Activated CD8-positive, alpha-beta T cell treated with anti-CD3 and anti-CD28 coated beads, Interleukin-2, amount 10 ng/mL, durations not matched to agents 7 days and 5 days (primary cell): ENCODE measurements at regions not wholly inside any gene's neighbourhood (a gene's known extent, or its start where the extent isn't known, plus 50 kb on each side); places are given as distances from the start of the nearest gene placed in this dataset.

ENCODE experiments used
- ATAC-seq: fragments of 150-1000 bp; cut with Tn5 transposase; one replicate; pipeline ENCODE4 v1.10.0; 2021; ENCODE audit warnings: moderate library complexity
- CTCF ChIA-PET: fragments of 350-600 bp; sonication (Branson Sonifier 250); formaldehyde crosslinking; loops from one replicate; lab custom pipeline; 2021; ENCODE audit warnings: antibody characterized with exemption; lab: Charles Lee
- POLR2A ChIA-PET: fragments of 350-600 bp; sonication (Branson Sonifier 250); formaldehyde crosslinking; loops from one replicate; lab custom pipeline; 2021; ENCODE audit warnings: antibody characterized with exemption; lab: Charles Lee
- DNase-seq: peaks from one replicate; pipeline ENCODE4 v3.0.0-alpha.2; 2020
- H3K27ac Mint-ChIP-seq: one replicate; pipeline ENCODE4 v1.8.0; 2021; ENCODE audit warnings: mild to moderate bottlenecking, mixed read lengths
- H3K27me3 Mint-ChIP-seq: one replicate; pipeline ENCODE4 v1.8.0; 2021; ENCODE audit warnings: low read depth, mixed read lengths
- H3K36me3 Mint-ChIP-seq: one replicate; pipeline ENCODE4 v1.8.0; 2021; ENCODE audit warnings: low read depth, mixed read lengths
- H3K4me1 Mint-ChIP-seq: one replicate; pipeline ENCODE4 v1.8.0; 2021; ENCODE audit warnings: low read depth, mixed read lengths
- H3K4me3 Mint-ChIP-seq: one replicate; pipeline ENCODE4 v1.8.0; 2021; ENCODE audit warnings: mild to moderate bottlenecking, mixed read lengths
- H3K9me3 Mint-ChIP-seq: one replicate; pipeline ENCODE4 v1.8.0; 2022; ENCODE audit warnings: mixed read lengths; ENCODE audit not compliant: insufficient read depth

DNA sequence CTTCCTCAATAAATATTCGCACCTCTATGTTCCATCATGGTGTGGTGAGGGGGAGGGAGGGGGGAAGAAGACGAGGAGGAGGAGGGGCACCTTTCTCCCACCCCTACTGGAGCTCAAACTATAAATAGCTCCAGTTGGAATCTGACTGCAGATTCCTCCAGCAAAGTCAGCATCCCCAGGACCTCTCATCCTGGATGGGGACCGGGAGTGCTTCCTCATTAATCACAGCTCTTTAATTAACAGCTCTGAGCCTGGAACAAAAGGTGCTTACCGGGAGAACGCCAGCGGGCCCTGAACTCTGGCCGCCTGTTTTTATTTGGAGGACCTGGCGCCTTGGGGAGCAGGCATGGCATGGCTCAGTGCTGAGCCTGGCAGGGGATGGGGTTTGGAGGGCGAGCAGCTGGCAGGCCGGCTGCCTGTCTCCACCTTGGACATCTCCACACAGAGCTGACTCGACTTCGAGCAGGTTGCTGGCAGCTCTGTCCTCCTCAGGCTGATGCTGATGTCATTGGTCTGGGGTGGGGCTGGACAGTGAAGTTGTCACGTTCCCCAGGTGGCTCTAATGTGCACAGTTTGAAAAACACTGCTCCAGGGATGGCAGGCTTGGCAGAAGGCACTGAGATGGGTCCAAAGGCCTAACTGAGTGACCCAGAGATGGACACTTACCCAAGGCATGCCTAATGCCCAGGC, 180.4 kb downstream of the DHX35 start:
- Mint-ChIP-seq H3K27ac (no peak overlapping the region), H3K4me1 (no peaks in the 10 kb centered on the region), H3K36me3 (no peaks in the 10 kb centered on the region), H3K9me3 (no peaks in the 10 kb centered on the region), H3K27me3 (peaks cover 3% of the 10 kb centered on the region), H3K4me3 (no peak overlapping the region)
- ATAC-seq (no peak), DNase-seq (no peak)
- CTCF ChIA-PET: no interaction called here
- POLR2A ChIA-PET: no interaction called here

GRCh38 chr20:39137299-39137698, 175.2 kb downstream of the DHX35 start:
- DNase-seq (no peak), ATAC-seq (no peak)
- H3K36me3 Mint-ChIP-seq: no peaks in the 10 kb centered on the region
- no peak overlapping the region for H3K4me3 Mint-ChIP-seq
- no peaks in the 10 kb centered on the region for H3K9me3 Mint-ChIP-seq
- peaks cover 3% of the 10 kb centered on the region for H3K27me3 Mint-ChIP-seq
- H3K4me1 Mint-ChIP-seq: no peaks in the 10 kb centered on the region
- H3K27ac Mint-ChIP-seq: no peak overlapping the region
- CTCF ChIA-PET: interaction anchor here (0.8 kb wide), 1 partner anchor 128 kb away, joined by 3 read pairs; no protein-coding TSS in a partner anchor
- POLR2A ChIA-PET: no interaction called here

DNA sequence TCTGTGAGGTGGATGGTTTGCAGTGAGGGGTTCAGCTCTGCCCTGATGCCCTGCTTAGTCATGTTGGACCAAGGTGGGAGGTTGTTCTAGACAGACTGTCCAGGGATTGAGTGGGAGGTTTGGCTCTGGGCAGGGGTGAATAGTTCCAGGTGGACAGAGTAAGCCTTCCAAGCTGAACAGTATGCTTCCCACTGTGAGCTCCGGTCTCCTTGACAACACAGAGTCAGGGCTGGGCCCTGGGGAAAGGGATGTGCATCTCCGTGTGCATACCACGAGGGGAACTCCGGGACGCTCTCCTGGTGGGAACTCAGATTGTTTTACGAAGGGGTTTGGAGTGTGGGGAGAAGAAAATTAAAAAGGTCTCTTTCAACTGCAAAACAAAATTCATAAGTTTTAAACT, 174.7 kb downstream of the DHX35 start:
- DNase-seq (no peak), ATAC-seq (no peak)
- ChIA-PET CTCF (no interaction called here), POLR2A (no interaction called here)
- H3K4me1 Mint-ChIP-seq: no peaks in the 10 kb centered on the region
- no peaks in the 10 kb centered on the region for H3K36me3 Mint-ChIP-seq
- H3K4me3 Mint-ChIP-seq: no peak overlapping the region
- H3K27ac Mint-ChIP-seq: no peak overlapping the region
- peaks cover 3% of the 10 kb centered on the region for H3K27me3 Mint-ChIP-seq
- no peaks in the 10 kb centered on the region for H3K9me3 Mint-ChIP-seq

GRCh38 chr20:39135885-39136544, 173.9 kb downstream of the DHX35 start:
- ChIA-PET POLR2A (no interaction called here), CTCF (no interaction called here)
- H3K36me3 Mint-ChIP-seq: no peaks in the 10 kb centered on the region
- peaks cover 3% of the 10 kb centered on the region for H3K27me3 Mint-ChIP-seq
- H3K4me1 Mint-ChIP-seq: no peaks in the 10 kb centered on the region
- no peak overlapping the region for H3K27ac Mint-ChIP-seq
- no peaks in the 10 kb centered on the region for H3K9me3 Mint-ChIP-seq
- ATAC-seq: no peak
- H3K4me3 Mint-ChIP-seq: no peak overlapping the region
- DNase-seq: no peak

- H3K4me3 Mint-ChIP-seq: no peak overlapping the region
- H3K4me1 Mint-ChIP-seq: no peaks in the 10 kb centered on the region
- H3K27ac Mint-ChIP-seq: no peak overlapping the region
- H3K27me3 Mint-ChIP-seq: no peaks in the 10 kb centered on the region
- H3K9me3 Mint-ChIP-seq: no peaks in the 10 kb centered on the region
- no peak for DNase-seq
- POLR2A ChIA-PET: no interaction called here
- H3K36me3 Mint-ChIP-seq: no peaks in the 10 kb centered on the region
- CTCF ChIA-PET: no interaction called here
- no peak for ATAC-seq
Measured at GRCh38 chr20:39133201-39133600, 171.1 kb downstream of the DHX35 start.

DNA sequence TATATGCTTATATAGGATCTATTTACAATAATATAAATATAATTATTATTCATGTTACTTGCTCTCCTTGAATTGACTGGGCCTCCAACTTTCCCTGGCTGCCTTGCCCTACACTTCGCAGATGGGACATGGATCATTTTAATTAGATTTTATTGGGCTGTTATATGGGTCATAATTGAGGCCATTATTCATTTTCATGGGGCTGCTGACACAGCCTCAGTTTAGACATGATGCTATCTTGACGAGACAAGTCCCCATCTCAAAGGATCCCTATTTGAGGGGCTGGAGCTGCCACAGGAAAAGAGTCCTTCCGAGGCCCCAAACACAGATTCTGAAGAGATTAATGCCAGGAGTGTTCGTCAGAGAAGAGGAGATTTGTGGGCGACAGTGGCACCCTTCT, 170.4 kb downstream of the DHX35 start:
- ChIA-PET CTCF (no interaction called here), POLR2A (no interaction called here)
- H3K4me3 Mint-ChIP-seq: no peak overlapping the region
- H3K36me3 Mint-ChIP-seq: no peaks in the 10 kb centered on the region
- DNase-seq: no peak
- H3K4me1 Mint-ChIP-seq: no peaks in the 10 kb centered on the region
- H3K27me3 Mint-ChIP-seq: no peaks in the 10 kb centered on the region
- no peaks in the 10 kb centered on the region for H3K9me3 Mint-ChIP-seq
- H3K27ac Mint-ChIP-seq: no peak overlapping the region
- no peak for ATAC-seq

GRCh38 chr20:39132093-39132492, 169.9 kb downstream of the DHX35 start:
- Mint-ChIP-seq H3K9me3 (no peaks in the 10 kb centered on the region), H3K27me3 (no peaks in the 10 kb centered on the region), H3K36me3 (no peaks in the 10 kb centered on the region), H3K4me3 (no peak overlapping the region), H3K27ac (no peak overlapping the region), H3K4me1 (no peaks in the 10 kb centered on the region)
- ChIA-PET POLR2A (no interaction called here), CTCF (no interaction called here)
- ATAC-seq: no peak
- DNase-seq: no peak

GRCh38 chr20:39130627-39131026, 168.5 kb downstream of the DHX35 start:
- no peak for DNase-seq
- Mint-ChIP-seq H3K36me3 (no peaks in the 10 kb centered on the region), H3K27ac (no peak overlapping the region), H3K9me3 (no peaks in the 10 kb centered on the region), H3K4me1 (no peaks in the 10 kb centered on the region), H3K4me3 (no peak overlapping the region), H3K27me3 (no peaks in the 10 kb centered on the region)
- ATAC-seq: no peak
- POLR2A ChIA-PET: no interaction called here
- CTCF ChIA-PET: no interaction called here

- no peak overlapping the region for H3K27ac Mint-ChIP-seq
- H3K9me3 Mint-ChIP-seq: no peaks in the 10 kb centered on the region
- no peak overlapping the region for H3K4me3 Mint-ChIP-seq
- H3K27me3 Mint-ChIP-seq: no peaks in the 10 kb centered on the region
- POLR2A ChIA-PET: no interaction called here
- CTCF ChIA-PET: no interaction called here
- no peak for DNase-seq
- no peaks in the 10 kb centered on the region for H3K4me1 Mint-ChIP-seq
- ATAC-seq: no peak
- H3K36me3 Mint-ChIP-seq: no peaks in the 10 kb centered on the region
Measured at GRCh38 chr20:39129523-39129922, 167.4 kb downstream of the DHX35 start.

GRCh38 chr20:39124064-39124463, 161.9 kb downstream of the DHX35 start:
- ChIA-PET CTCF (no interaction called here), POLR2A (no interaction called here)
- no peak for DNase-seq
- no peaks in the 10 kb centered on the region for H3K9me3 Mint-ChIP-seq
- H3K4me1 Mint-ChIP-seq: no peaks in the 10 kb centered on the region
- peaks cover 4% of the 10 kb centered on the region for H3K27me3 Mint-ChIP-seq
- H3K36me3 Mint-ChIP-seq: no peaks in the 10 kb centered on the region
- no peak overlapping the region for H3K4me3 Mint-ChIP-seq
- no peak overlapping the region for H3K27ac Mint-ChIP-seq
- no peak for ATAC-seq

DNA sequence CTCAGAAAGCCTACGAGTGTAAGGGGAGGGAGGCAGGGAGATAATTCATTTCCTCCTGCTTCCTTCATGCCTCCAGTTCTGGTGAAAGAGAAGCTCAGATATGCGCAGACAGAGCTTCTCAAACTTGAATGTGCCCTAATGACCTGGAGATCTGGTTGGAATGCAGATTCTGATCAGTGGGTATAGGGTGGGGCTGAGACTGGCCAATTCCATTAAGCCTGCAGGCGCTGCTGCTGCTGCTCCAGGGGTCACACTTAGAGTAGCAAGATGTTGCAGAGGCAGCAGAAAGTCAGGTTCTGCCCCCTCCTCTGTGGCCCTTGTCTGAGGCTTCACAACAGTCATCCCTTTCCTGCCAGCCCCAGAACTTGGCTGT, 161.0 kb downstream of the DHX35 start:
- ATAC-seq: no peak
- Mint-ChIP-seq H3K36me3 (no peaks in the 10 kb centered on the region), H3K27ac (no peak overlapping the region), H3K4me1 (no peaks in the 10 kb centered on the region), H3K9me3 (no peaks in the 10 kb centered on the region), H3K4me3 (no peak overlapping the region), H3K27me3 (peaks cover 4% of the 10 kb centered on the region)
- ChIA-PET POLR2A (no interaction called here), CTCF (no interaction called here)
- no peak for DNase-seq

- no peaks in the 10 kb centered on the region for H3K36me3 Mint-ChIP-seq
- no peaks in the 10 kb centered on the region for H3K4me1 Mint-ChIP-seq
- CTCF ChIA-PET: no interaction called here
- ATAC-seq: no peak
- H3K9me3 Mint-ChIP-seq: no peaks in the 10 kb centered on the region
- no peak overlapping the region for H3K27ac Mint-ChIP-seq
- no peak overlapping the region for H3K4me3 Mint-ChIP-seq
- POLR2A ChIA-PET: no interaction called here
- DNase-seq: no peak
- H3K27me3 Mint-ChIP-seq: peaks cover 12% of the 10 kb centered on the region
Measured at GRCh38 chr20:39117491-39117890, 155.3 kb downstream of the DHX35 start.

DNA sequence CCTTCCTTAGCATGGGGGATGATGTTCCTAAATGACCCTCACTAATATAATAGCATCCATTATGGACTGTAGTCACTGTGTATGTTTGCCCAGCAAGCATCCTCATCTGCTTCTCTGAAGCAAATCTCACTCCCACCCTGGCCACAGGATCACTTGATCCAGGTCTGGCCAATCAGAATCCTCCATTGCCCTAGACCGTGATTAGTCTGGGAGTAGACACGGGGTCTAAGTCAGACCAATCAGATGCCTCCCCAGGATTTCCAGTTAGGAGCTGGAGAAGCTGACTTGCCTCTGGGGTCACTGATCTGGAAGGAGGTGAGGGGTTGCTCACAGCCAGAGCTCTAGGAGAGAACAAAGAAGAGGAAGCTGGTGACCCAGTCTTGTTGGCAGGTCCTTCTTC, 153.9 kb downstream of the DHX35 start:
- Mint-ChIP-seq H3K36me3 (no peaks in the 10 kb centered on the region), H3K9me3 (no peaks in the 10 kb centered on the region), H3K4me3 (no peak overlapping the region), H3K27ac (no peak overlapping the region), H3K27me3 (peaks cover 18% of the 10 kb centered on the region), H3K4me1 (no peaks in the 10 kb centered on the region)
- POLR2A ChIA-PET: no interaction called here
- CTCF ChIA-PET: no interaction called here
- ATAC-seq (no peak), DNase-seq (no peak)
